Upper lobe of right lung (tissue), 1 donor: ENCODE measurements at regions not wholly inside any gene's neighbourhood (a gene's known extent, or its start where the extent isn't known, plus 50 kb on each side); places are given as distances from the start of the nearest gene placed in this dataset.

Experiments
- ATAC-seq: fragments of 200-7000 bp; cut with Tn5 transposase; one replicate; pipeline ENCODE4 v1.9.1; 2020; ENCODE audit warnings: mild to moderate bottlenecking, moderate library complexity
- DNase-seq: peaks from one replicate; pipeline ENCODE4 v3.0.0-alpha.2; 2020
- H3K27ac ChIP-seq: fragments of 200-600 bp; one replicate; pipeline ENCODE4 v1.8.0; 2022
- H3K27me3 ChIP-seq: fragments of 200-600 bp; one replicate; pipeline ENCODE4 v1.8.0; 2022; ENCODE audit warnings: mild to moderate bottlenecking
- H3K36me3 ChIP-seq: fragments of 200-600 bp; one replicate; pipeline ENCODE4 v1.8.0; 2022
- H3K4me1 ChIP-seq: fragments of 200-600 bp; one replicate; pipeline ENCODE4 v1.8.0; 2022
- H3K4me3 ChIP-seq: fragments of 200-600 bp; one replicate; pipeline ENCODE4 v1.8.0; 2022; ENCODE audit warnings: mild to moderate bottlenecking
- H3K9me3 ChIP-seq: fragments of 200-600 bp; one replicate; pipeline ENCODE4 v1.8.0; 2022
- CTCF ChIP-seq: fragments of 200-600 bp; IDR thresholded peaks from one replicate; pipeline ENCODE4 v1.8.0; 2022; ENCODE audit warnings: antibody characterized with exemption
- intact Hi-C: fragments of 100-400 bp; cut with DNase I; formaldehyde crosslinking; loops from one replicate; pipeline ENCODE4 v1.11.0; 2022
- donor health status: DM: no; HTN: yes; CAD: no; lungs with severe emphysema.

DNA sequence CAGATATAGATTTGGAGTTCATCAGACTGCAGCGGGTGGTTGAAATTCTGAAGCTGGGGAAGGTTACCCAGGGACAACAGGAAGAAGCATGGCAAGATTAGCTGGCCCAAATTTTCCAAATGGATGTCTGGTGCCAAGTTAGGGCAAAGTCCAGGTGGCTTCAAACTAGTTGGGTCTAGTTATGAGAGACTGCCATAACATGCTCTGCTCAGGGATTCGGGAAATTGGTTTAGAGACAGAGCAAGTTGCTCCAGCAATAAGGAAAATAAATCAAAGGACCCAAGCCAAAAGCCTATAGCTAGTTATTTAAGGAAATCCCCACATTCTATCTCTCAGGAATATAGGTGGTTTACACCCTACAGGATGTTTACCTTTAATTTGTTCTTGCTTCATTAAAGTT lies 125.7 kb upstream of the BTG1 start:
- intact Hi-C loops = no loop called here
- no peaks in the 10 kb centered on the region for H3K27me3 ChIP-seq
- ATAC-seq (no peak), DNase-seq (no peak)
- H3K4me1 ChIP-seq = no peaks in the 10 kb centered on the region
- H3K4me3 ChIP-seq = no peak overlapping the region
- no peaks in the 10 kb centered on the region for H3K9me3 ChIP-seq
- TF ChIP-seq CTCF = no peak
- no peaks in the 10 kb centered on the region for H3K36me3 ChIP-seq
- no peak overlapping the region for H3K27ac ChIP-seq

DNA sequence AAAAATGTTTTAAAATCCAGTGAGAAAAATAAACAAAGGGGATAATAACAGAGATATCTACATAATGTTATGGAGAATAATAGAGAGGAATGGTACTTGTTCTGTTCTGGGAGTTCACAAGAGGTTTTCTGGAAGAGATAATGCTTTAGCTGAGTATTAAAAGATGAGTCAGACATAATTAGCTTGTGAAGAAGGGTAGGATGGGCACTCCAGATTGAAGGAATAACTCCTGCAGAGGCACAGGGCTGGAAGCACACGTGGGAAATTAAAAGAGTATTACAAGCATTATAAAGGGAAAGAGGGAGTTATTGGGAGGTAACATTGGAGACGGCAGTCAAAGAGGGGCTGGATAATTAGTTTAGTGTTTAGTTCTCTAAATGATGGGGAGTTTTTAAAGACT lies 124.9 kb upstream of the BTG1 start:
- no peak for DNase-seq
- intact Hi-C loops = no loop called here
- no peak overlapping the region for H3K4me3 ChIP-seq
- ATAC-seq = no peak
- no peaks in the 10 kb centered on the region for H3K27me3 ChIP-seq
- no peak for TF ChIP-seq CTCF
- H3K4me1 ChIP-seq = no peaks in the 10 kb centered on the region
- H3K27ac ChIP-seq = no peak overlapping the region
- H3K36me3 ChIP-seq = no peaks in the 10 kb centered on the region
- H3K9me3 ChIP-seq = no peaks in the 10 kb centered on the region

DNA sequence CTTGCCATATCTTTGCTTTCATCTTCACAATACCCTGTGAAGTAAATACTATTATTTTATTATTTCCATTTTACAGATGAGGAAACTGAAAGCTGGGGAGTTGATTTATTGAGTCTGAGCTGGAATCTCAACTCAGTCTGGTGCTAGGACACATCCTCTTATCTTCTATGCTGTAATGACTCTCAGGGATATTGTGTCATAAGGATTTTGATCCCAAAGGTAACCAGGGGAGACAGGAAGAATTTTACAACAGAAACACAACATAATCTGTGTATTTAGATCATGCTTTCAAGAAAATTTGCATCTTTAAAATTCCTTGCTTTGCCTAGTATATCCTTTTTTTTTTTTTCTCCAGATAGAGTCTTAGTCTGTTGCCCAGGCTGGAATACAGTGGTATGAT lies 123.3 kb upstream of the BTG1 start:
- DNase-seq = no peak
- Histone ChIP-seq H3K27me3 (no peaks in the 10 kb centered on the region), H3K4me1 (no peaks in the 10 kb centered on the region), H3K9me3 (no peaks in the 10 kb centered on the region), H3K4me3 (no peak overlapping the region), H3K27ac (no peak overlapping the region), H3K36me3 (no peaks in the 10 kb centered on the region)
- intact Hi-C loops = no loop called here
- no peak for TF ChIP-seq CTCF
- ATAC-seq = no peak

DNA sequence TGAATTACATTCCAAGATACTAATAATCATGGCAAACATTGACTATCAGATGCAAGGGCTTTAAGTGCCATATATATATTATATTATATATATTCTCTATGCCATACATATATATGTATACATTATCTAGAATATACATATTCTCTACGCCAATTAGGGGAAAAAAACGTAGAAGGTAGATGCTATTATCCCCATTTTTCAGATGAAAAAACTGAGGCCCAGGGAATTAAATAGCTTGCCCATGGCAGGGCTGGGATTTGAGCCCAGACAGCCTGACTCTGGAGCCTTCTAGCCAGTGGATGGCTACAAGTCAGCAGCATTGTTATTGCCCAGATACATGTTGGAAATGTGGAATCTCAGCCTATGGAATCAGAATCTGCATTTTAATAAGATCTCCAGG lies 116.0 kb upstream of the BTG1 start:
- Histone ChIP-seq H3K4me3 (no peak overlapping the region), H3K27ac (no peak overlapping the region), H3K4me1 (no peaks in the 10 kb centered on the region), H3K9me3 (no peaks in the 10 kb centered on the region), H3K27me3 (no peaks in the 10 kb centered on the region), H3K36me3 (no peaks in the 10 kb centered on the region)
- DNase-seq (no peak), ATAC-seq (no peak)
- intact Hi-C loops = no loop called here
- no peak for TF ChIP-seq CTCF

- Histone ChIP-seq H3K36me3 (no peaks in the 10 kb centered on the region), H3K4me3 (no peak overlapping the region), H3K27ac (no peak overlapping the region), H3K4me1 (no peaks in the 10 kb centered on the region), H3K27me3 (no peaks in the 10 kb centered on the region), H3K9me3 (no peaks in the 10 kb centered on the region)
- no peak for ATAC-seq
- DNase-seq = no peak
- no peak for TF ChIP-seq CTCF
- intact Hi-C loops = no loop called here
These were observed 115.4 kb upstream of the BTG1 start for GRCh38 chr12:92261071-92261470.

DNA sequence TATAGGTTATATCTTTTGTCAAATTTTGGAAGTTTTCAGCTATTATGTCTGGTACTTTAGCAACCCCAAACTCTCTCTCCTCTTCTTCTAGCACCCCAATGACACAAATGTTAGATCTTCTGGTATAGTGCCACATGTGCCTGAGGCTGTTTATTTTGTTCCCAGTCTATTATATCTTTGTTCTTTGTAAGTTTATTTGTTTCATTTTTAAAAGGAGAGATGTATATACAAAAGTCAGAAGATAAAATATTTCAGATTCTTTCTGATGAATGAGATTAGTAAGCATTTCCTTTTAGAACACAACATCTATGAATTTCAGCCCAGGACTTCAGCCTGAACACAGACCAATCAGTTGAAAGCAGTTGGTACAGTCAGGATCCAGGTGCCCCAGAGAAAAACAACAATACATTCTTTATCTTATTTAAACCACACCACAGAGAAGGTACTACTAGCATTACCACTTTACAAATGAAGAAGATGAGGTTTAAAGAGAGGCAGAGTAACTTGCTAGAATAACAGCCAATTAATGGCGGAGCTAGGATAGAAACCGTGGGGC lies 114.1 kb upstream of the BTG1 start:
- Histone ChIP-seq H3K27me3 (no peaks in the 10 kb centered on the region), H3K4me3 (no peak overlapping the region), H3K27ac (no peak overlapping the region), H3K4me1 (no peaks in the 10 kb centered on the region), H3K36me3 (no peaks in the 10 kb centered on the region), H3K9me3 (no peaks in the 10 kb centered on the region)
- ATAC-seq (no peak), DNase-seq (no peak)
- TF ChIP-seq CTCF = no peak
- intact Hi-C loops = no loop called here
